ENCODE measurements at regions not wholly inside any gene's neighbourhood (a gene's known extent, or its start where the extent isn't known, plus 50 kb on each side); places are given as distances from the start of the nearest gene placed in this dataset.

DNA sequence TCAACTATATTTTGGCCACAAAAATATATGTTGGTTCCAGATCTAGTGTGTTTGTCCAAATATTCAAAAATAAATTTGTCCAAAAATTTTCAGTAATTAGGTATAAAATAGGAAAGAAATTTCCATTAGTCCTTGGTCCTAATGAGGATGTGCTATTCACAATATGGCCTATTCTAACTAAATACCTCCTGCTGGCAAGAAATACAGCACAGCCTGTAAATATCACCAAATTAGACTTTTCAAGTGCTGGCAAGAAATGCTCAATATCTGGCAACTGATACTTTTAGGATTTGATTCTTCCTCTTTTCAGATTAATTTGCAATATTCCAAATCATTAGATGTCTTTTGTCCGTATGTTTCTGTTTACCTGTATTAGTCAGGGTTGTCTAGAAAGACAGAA lies 1446.2 kb downstream of the LRFN5 start:
- 86 to 89% methylated on average over 1 of the region's 1 CpG for WGBS, 2 donors
- Histone ChIP-seq H3K27me3 (no peaks in the 10 kb centered on the region), H3K36me3 (no peaks in the 10 kb centered on the region), H3K27ac (no peak overlapping the region), H3K4me1 (no peaks in the 10 kb centered on the region), H3K9me3 (no peaks in the 10 kb centered on the region), H3K4me3 (no peak overlapping the region)
- ATAC-seq, result no peak
- TF ChIP-seq, protein P1, sequence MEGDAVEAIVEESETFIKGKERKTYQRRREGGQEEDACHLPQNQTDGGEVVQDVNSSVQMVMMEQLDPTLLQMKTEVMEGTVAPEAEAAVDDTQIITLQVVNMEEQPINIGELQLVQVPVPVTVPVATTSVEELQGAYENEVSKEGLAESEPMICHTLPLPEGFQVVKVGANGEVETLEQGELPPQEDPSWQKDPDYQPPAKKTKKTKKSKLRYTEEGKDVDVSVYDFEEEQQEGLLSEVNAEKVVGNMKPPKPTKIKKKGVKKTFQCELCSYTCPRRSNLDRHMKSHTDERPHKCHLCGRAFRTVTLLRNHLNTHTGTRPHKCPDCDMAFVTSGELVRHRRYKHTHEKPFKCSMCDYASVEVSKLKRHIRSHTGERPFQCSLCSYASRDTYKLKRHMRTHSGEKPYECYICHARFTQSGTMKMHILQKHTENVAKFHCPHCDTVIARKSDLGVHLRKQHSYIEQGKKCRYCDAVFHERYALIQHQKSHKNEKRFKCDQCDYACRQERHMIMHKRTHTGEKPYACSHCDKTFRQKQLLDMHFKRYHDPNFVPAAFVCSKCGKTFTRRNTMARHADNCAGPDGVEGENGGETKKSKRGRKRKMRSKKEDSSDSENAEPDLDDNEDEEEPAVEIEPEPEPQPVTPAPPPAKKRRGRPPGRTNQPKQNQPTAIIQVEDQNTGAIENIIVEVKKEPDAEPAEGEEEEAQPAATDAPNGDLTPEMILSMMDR (IDR thresholded peaks at IDR 0.05), result no peak
- intact Hi-C loops (cut with DNase I), result no loop called here
- no peak for DNase-seq
- FAIRE-seq, result no peak

GRCh38 chr14:43043850-43044249 lies 1437.2 kb downstream of the LRFN5 start:
- no peaks in the 10 kb centered on the region for H3K27me3 ChIP-seq
- H3K27ac ChIP-seq, result no peak overlapping the region
- no peaks in the 10 kb centered on the region for H3K36me3 ChIP-seq
- no peaks in the 10 kb centered on the region for H3K4me1 ChIP-seq
- H3K4me3 ChIP-seq, result no peak overlapping the region
- TF ChIP-seq, protein P1 (IDR thresholded peaks at IDR 0.05), result no peak
- intact Hi-C loops (cut with DNase I), result no loop called here
- H3K9me3 ChIP-seq, result no peaks in the 10 kb centered on the region
- DNase-seq (no peak), ATAC-seq (no peak), FAIRE-seq (no peak)

DNA sequence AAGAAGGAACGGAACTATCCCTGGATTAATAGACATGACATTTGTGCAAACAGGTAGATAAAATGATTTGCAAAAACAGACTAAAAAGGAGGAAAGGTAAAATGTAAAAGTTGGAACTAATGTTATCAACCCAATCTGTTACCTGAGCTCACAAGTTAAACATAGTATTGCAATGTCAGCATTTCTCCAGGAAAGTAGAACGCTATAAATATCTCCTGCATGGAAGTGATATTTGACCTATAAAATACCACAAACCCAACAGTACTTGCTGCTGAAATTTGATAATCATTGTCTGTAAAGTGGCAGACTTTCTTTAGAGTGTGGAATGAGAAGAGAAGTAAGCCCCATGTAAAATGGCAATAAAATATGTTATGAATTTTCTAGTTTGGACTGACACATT lies 1435.7 kb downstream of the LRFN5 start:
- TF ChIP-seq, protein P1 (IDR thresholded peaks at IDR 0.05), result no peak
- ATAC-seq (no peak), FAIRE-seq (no peak), DNase-seq (no peak)
- intact Hi-C loops (cut with DNase I), result no loop called here
- H3K27me3 ChIP-seq, result no peaks in the 10 kb centered on the region
- no peak overlapping the region for H3K27ac ChIP-seq
- no peak overlapping the region for H3K4me3 ChIP-seq
- WGBS, 2 donors, result 13 to 18% methylated on average over 2 of the region's 2 CpGs
- no peaks in the 10 kb centered on the region for H3K4me1 ChIP-seq
- H3K9me3 ChIP-seq, result no peaks in the 10 kb centered on the region
- no peaks in the 10 kb centered on the region for H3K36me3 ChIP-seq

- TF ChIP-seq, protein P1 (IDR thresholded peaks at IDR 0.05), result no peak
- no peak overlapping the region for H3K27ac ChIP-seq
- intact Hi-C loops (cut with DNase I), result no loop called here
- no peak overlapping the region for H3K4me3 ChIP-seq
- H3K36me3 ChIP-seq, result no peaks in the 10 kb centered on the region
- no peaks in the 10 kb centered on the region for H3K9me3 ChIP-seq
- WGBS, 2 donors, result 63 to 70% methylated on average over 3 of the region's 3 CpGs
- ATAC-seq (no peak), FAIRE-seq (no peak), DNase-seq (no peak)
- H3K4me1 ChIP-seq, result no peaks in the 10 kb centered on the region
- H3K27me3 ChIP-seq, result no peaks in the 10 kb centered on the region
These were observed 1435.3 kb downstream of the LRFN5 start for GRCh38 chr14:43041976-43042375.

DNA sequence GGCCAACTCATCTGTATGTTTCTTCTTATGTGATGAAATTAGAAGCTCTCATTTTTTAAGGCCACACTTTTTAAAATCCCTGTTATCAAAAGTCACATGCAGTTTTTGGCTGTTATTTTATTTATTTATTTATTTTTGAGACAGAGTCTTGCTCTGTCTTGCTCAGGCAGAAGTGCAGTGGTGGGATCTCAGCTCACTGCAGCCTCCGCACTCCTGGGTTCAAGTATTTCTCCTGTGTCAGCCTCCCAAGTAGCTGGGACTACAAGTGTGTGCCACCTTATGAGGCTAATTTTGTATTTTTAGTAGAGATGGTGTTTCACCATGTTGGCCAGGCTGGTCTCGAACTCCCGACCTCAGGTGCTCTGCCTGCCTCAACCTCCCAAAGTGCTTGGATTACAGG lies 1434.5 kb downstream of the LRFN5 start:
- Histone ChIP-seq H3K9me3 (no peaks in the 10 kb centered on the region), H3K27ac (no peak overlapping the region), H3K4me3 (no peak overlapping the region), H3K36me3 (no peaks in the 10 kb centered on the region), H3K27me3 (no peaks in the 10 kb centered on the region), H3K4me1 (no peaks in the 10 kb centered on the region)
- intact Hi-C loops (cut with DNase I), result no loop called here
- no peak for DNase-seq
- 86 to 91% methylated on average over 3 of the region's 3 CpGs for WGBS, 2 donors
- TF ChIP-seq, protein P1 (IDR thresholded peaks at IDR 0.05), result no peak
- no peak for FAIRE-seq
- no peak for ATAC-seq

All from pancreas (tissue), 10 donors.